HEK293T (cell line): ENCODE measurements at regions not wholly inside any gene's neighbourhood (a gene's known extent, or its start where the extent isn't known, plus 50 kb on each side); places are given as distances from the start of the nearest gene placed in this dataset.

ENCODE experiments used
- CTCF ChIA-PET: fragments of 350-600 bp; formaldehyde crosslinking; extraction: SDS; loops from one replicate; lab custom pipeline; 2021; ENCODE audit warnings: antibody characterized with exemption, inconsistent platforms; lab: Yijun Ruan, JAX
- POLR2A ChIA-PET: fragments of 350-600 bp; formaldehyde crosslinking; extraction: SDS; loops from one replicate; lab custom pipeline; 2020; ENCODE audit warnings: antibody characterized with exemption, inconsistent platforms; lab: Yijun Ruan, JAX
- DNase-seq: peaks from one replicate; pipeline ENCODE4 v3.0.0; 2012; ENCODE audit warnings: mixed read lengths; ENCODE audit errors: extremely low spot score
- ARNT ChIP-seq: fragments of 450-650 bp; IDR thresholded peaks from 2 replicates; pipeline ENCODE4 v1.6.1; 2017; ENCODE audit warnings: mild to moderate bottlenecking
- BHLHE40 ChIP-seq: fragments of 450-650 bp; IDR thresholded peaks from 2 replicates; pipeline ENCODE4 v1.6.1; 2016; ENCODE audit warnings: mild to moderate bottlenecking, moderate library complexity, borderline replicate concordance
- CTBP1 ChIP-seq: fragments of 450-650 bp; IDR thresholded peaks from 2 replicates; pipeline ENCODE4 v1.6.1; 2016; ENCODE audit warnings: borderline replicate concordance
- ELF4 ChIP-seq: fragments of 450-650 bp; IDR thresholded peaks from 2 replicates; pipeline ENCODE4 v1.6.1; 2017; ENCODE audit warnings: antibody characterized with exemption
- FOXA1 ChIP-seq: fragments of 450-650 bp; IDR thresholded peaks from 2 replicates; pipeline ENCODE4 v1.6.1; 2016; ENCODE audit warnings: mild to moderate bottlenecking
- FOXK2 ChIP-seq: fragments of 450-650 bp; IDR thresholded peaks from 2 replicates; pipeline ENCODE4 v1.6.1; 2016; ENCODE audit warnings: mild to moderate bottlenecking
- FOXM1 ChIP-seq: fragments of 450-650 bp; IDR thresholded peaks from 2 replicates; pipeline ENCODE4 v1.6.1; 2017; ENCODE audit warnings: mild to moderate bottlenecking, borderline replicate concordance
- HDGF ChIP-seq: fragments of 450-650 bp; IDR thresholded peaks from 2 replicates; pipeline ENCODE4 v1.6.1; 2017; ENCODE audit warnings: antibody characterized with exemption, borderline replicate concordance
- L3MBTL2 ChIP-seq: fragments of 450-650 bp; conservative IDR thresholded peaks from 2 replicates; pipeline ENCODE4 v1.6.1; 2016; ENCODE audit warnings: mild to moderate bottlenecking
- LEF1 ChIP-seq: fragments of 450-650 bp; IDR thresholded peaks from 2 replicates; pipeline ENCODE4 v1.6.1; 2017; ENCODE audit warnings: mild to moderate bottlenecking, borderline replicate concordance
- NFRKB ChIP-seq: fragments of 450-650 bp; IDR thresholded peaks from 2 replicates; pipeline ENCODE4 v1.6.1; 2016; ENCODE audit warnings: mild to moderate bottlenecking, moderate library complexity
- PKNOX1 ChIP-seq: fragments of 450-650 bp; IDR thresholded peaks from 2 replicates; pipeline ENCODE4 v1.6.1; 2016
- SP1 ChIP-seq: fragments of 450-650 bp; IDR thresholded peaks from 2 replicates; pipeline ENCODE4 v1.6.1; 2017
- SUZ12 ChIP-seq: fragments of 450-650 bp; IDR thresholded peaks from 2 replicates; pipeline ENCODE4 v1.6.1; 2016; ENCODE audit warnings: mild to moderate bottlenecking
- TARDBP ChIP-seq: fragments of 450-650 bp; IDR thresholded peaks from 2 replicates; pipeline ENCODE4 v1.6.1; 2016
- ZNF384 ChIP-seq: fragments of 450-650 bp; IDR thresholded peaks from 2 replicates; pipeline ENCODE4 v1.6.1; 2016

- ChIA-PET POLR2A (no interaction called here), CTCF (no interaction called here)
- no peak for DNase-seq
Observed at GRCh38 chr2:17416884-17417391, 101.3 kb downstream of the RAD51AP2 start.

GRCh38 chr2:17413036-17413435 lies 105.2 kb downstream of the RAD51AP2 start:
- TF ChIP-seq ARNT = no peak
- no peak for TF ChIP-seq LEF1
- ChIA-PET CTCF (no interaction called here), POLR2A (no interaction called here)
- DNase-seq = no peak

More at GRCh38 chr2:17416884-17417391, 101.3 kb downstream of the RAD51AP2 start:
- TF ChIP-seq FOXM1 (no peak), SP1 (no peak), HDGF (no peak), FOXK2 (no peak), PKNOX1 (no peak), ARNT (no peak), SUZ12 (no peak), BHLHE40 (no peak)

GRCh38 chr2:17401096-17401495 lies 117.1 kb downstream of the RAD51AP2 start:
- CTCF ChIA-PET = no interaction called here
- TF ChIP-seq FOXA1 (no peak), TARDBP (no peak), FOXM1 (no peak), PKNOX1 (no peak), NFRKB (no peak), SP1 (no peak), LEF1 (no peak), L3MBTL2 (no peak), BHLHE40 (no peak), FOXK2 (no peak), ARNT (no peak), SUZ12 (no peak), ZNF384 (no peak), HDGF (no peak), CTBP1 (no peak), ELF4 (no peak)
- no peak for DNase-seq
- POLR2A ChIA-PET = no interaction called here

- TF ChIP-seq SP1 (no peak), PKNOX1 (no peak), NFRKB (no peak), SUZ12 (no peak), FOXM1 (no peak), HDGF (no peak), ARNT (no peak), ELF4 (no peak), CTBP1 (no peak), L3MBTL2 (no peak), LEF1 (no peak)
- ChIA-PET CTCF (no interaction called here), POLR2A (no interaction called here)
- no peak for DNase-seq
Observed at GRCh38 chr2:17398770-17399169, 119.5 kb downstream of the RAD51AP2 start.

GRCh38 chr2:17388798-17389197 lies 129.4 kb downstream of the RAD51AP2 start:
- ChIA-PET POLR2A (no interaction called here), CTCF (no interaction called here)
- no peak for TF ChIP-seq HDGF
- no peak for DNase-seq

- TF ChIP-seq HDGF (no peak), SP1 (no peak), PKNOX1 (no peak), ELF4 (no peak), FOXK2 (no peak), SUZ12 (no peak), BHLHE40 (no peak), CTBP1 (no peak), ARNT (no peak), FOXM1 (no peak), L3MBTL2 (no peak), TARDBP (no peak), NFRKB (no peak), FOXA1 (no peak)
- no peak for DNase-seq
- ChIA-PET CTCF (no interaction called here), POLR2A (no interaction called here)
Observed at GRCh38 chr2:17387591-17387990, 130.6 kb downstream of the RAD51AP2 start.
